Left kidney (tissue), 1 donor: ENCODE measurements at regions not wholly inside any gene's neighbourhood (a gene's known extent, or its start where the extent isn't known, plus 50 kb on each side); places are given as distances from the start of the nearest gene placed in this dataset.
"Not testable (repeated sequence)": the region's sequence is repeated elsewhere in the genome, so short reads cannot be mapped to it uniquely, and the experiment has no call there.

Source experiments
- DNase-seq: peaks from one replicate; pipeline ENCODE4 v3.0.0-alpha.2; 2013

- no peak for DNase-seq
Measured at GRCh38 chr5:30368064-30368463, 825.4 kb upstream of the CDH6 start.

DNA sequence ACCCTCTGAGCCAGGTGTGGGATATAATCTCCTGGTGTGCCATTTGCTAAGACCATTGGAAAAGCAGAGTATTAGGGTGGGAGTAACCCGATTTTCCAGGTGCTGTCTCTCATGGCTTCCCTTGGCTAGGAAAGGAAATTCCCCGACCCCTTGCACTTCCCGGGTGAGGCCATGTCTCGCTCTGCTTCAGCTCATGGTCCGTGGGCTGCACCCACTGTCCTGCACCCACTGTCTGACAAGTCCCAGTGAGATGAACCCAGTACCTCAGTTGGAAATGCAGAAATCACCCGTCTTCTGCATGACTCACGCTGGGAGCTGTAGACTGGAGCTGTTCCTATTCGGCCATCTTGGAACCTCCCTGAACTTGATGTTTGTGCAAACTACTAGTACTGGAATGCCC, 828.5 kb upstream of the CDH6 start:
- not testable (repeated sequence) for DNase-seq

DNA sequence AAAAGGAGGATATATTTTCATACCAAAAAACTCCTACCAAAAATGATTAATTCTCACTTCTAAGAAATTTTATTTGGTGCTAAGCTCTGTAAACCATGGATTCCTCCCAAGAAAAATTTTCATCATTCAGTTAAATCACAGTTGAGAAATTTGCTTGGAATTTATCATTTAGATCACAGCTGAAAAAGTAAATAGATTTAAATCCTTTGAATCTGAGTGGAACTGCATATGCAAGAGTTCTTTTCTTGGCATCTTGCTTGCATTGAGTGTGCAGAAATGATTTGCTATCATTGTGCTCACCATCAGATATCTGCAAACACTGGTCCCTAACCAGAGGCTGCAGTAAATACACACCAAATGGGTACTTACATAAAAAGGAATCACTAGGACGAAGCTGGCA, 836.1 kb upstream of the CDH6 start:
- DNase-seq: no peak

DNA sequence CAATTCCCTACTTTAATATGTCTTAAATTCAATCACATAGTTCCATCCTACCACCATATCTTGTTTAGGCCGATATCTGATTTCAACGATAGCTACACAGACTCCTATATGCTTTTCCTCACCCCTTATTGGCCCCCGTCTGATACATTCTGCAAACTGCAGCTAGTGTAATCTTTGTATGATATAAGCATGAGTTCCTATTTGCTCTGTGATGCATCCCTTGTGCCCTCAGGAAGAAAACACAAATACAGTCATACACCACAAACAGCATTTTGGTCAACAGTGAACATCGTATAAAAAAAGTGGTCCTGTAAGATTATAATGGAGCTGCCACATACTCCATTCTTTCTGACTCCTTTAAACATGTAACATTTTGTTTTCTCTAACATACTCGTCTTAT, 837.8 kb upstream of the CDH6 start:
- no peak for DNase-seq

GRCh38 chr5:30347858-30348257, 845.6 kb upstream of the CDH6 start:
- DNase-seq: no peak

GRCh38 chr5:30345539-30346345, 847.7 kb upstream of the CDH6 start:
- not testable (repeated sequence) for DNase-seq

GRCh38 chr5:30343707-30344106, 849.8 kb upstream of the CDH6 start:
- no peak for DNase-seq

GRCh38 chr5:30341466-30341865, 852.0 kb upstream of the CDH6 start:
- DNase-seq: no peak

GRCh38 chr5:30337084-30337573, 856.4 kb upstream of the CDH6 start:
- no peak for DNase-seq

DNA sequence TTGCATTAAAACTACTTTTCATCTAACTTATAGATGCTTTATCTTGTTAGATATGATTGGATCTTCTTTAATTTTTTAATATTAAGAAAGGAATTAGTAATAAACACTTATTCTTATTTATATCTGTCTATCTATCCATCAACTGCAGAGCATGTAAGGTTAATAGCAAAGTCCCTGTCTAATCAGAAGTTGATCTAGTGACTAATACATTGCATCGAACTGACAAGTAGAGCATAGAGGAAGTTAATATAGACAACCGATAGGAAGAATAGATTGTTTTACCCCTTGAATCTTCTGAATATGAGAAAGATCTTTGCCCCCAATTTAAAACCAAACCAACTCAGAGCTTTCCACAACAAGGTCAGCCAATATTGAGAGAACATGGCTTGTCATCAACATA, 862.0 kb upstream of the CDH6 start:
- DNase-seq: no peak

GRCh38 chr5:30325795-30326194, 867.7 kb upstream of the CDH6 start:
- DNase-seq: no peak

DNA sequence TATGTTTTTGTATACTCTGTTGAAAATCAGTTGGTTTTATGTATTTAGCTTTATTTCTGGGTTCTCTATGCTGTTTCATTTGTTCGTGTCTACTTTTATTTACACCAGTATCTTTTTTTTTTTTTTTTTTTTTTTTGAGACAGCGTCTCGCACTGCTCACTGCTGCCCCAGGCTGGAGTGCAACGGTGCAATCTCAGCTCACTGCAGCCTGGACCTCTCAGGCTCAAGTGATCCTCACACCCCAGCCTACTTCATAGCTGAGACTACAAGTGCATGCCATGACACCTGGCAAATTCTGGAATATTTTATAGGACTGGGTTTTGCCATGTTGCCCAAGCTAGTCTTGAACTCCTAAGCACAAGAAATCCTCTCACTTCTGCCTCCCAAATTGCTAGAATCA, 869.4 kb upstream of the CDH6 start:
- DNase-seq: no peak

- no peak for DNase-seq
Measured at GRCh38 chr5:30287890-30288289, 905.6 kb upstream of the CDH6 start.

DNA sequence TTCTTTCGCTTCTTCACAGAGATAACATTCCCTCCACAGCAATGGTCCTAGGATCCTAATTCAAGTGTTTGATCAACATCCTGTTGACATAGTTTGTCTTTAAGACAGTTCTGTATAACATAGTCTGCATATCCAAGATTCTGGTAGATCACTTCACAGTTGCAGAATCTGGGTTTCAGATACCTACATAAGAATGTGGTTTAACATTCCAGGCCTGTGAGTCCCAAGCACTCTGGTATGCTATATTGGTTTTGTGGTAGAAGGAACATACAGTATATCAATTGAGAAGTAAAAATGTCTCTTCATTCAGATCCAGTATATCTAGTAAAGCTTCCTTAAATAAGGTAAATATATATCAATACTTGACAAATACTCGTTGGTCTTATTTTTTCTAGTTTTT, 914.2 kb upstream of the CDH6 start:
- no peak for DNase-seq

DNA sequence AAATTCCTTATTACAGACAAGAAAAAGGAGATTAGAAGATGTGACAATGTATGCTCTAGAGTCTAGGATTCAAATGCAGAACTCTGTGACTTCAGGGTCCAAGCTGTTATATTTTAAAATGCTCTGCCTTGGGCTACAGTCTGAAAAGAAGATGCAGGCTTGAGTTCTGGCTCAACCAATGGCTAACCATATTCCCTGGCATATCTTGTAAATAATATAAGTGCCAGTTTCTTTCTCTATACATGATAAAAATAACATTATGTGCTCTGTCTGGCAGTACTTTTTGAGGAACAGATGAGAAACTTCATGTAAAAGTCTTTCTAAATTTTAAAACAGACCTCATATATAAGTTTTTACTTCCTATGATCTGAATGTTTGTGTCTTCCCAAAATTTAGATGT, 926.5 kb upstream of the CDH6 start:
- no peak for DNase-seq

DNA sequence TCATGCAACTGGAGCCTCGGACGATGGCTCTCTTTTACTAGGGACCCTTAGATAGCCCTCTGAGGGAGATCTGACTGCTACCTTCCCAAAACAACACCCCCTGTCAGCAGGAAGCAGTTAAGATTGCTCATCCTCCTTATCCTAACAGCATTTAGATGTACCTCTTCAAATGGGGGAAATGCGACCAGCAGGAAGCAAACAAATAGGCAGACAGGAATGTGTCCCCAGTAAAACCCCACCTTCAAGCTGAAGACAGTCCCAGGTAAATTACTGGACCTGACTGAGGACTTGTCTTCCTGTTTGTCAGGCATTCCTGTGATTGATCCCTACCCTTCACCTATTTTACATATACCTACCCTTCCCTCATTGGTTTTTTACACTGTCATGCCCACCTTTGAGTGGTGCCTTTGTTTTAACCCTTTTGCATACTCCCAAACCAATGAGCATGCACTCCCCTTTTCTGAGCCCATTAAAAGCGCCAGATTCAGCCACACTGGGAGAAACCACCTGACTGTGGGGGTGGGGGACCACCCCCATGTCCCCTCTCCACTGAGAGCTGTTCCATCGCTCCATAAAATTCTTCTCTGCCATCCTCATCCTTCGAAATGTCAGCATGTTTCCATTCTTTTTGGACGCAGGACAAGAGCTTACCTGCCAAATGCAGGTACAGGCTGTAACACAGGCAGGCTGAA, 954.0 kb upstream of the CDH6 start:
- DNase-seq: no peak

GRCh38 chr5:30237189-30237588, 956.3 kb upstream of the CDH6 start:
- DNase-seq: no peak

DNA sequence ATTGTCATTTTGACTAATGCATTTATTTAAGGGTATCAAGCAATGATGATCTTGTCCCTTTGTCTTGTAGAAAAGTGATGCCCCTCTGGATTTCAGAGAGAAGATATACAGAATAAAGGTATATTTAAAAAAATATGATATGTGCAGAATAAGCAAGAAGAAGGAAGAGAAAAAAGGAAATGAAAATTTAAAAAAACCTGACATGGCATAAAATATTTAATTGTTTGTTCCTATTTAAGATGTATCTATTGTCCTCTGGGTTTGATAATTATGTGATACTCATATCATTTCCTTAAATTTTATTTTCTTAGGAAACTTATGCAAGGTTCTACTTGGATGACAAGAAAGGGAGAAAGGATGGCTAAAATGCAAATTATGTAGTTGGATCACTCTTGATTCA, 983.7 kb upstream of the CDH6 start:
- no peak for DNase-seq

DNA sequence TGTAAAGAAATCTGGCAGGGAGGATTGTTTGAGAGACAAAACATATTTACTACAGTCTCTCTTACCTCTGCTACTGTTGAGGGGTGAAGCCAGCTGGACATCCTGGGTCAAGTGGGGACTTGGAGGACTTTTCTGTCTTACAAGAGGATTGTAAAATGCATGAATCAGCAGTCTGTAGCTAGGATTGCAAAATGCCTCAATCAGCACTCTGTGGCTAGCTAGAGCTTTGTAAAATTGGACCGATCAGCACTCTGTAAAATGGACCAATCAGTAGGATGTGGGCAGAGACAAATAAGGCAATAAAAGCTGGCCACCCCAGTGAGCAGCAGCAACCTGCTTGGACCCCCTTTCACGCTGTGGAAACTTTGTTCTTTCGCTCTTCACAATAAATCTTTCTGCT, 995.8 kb upstream of the CDH6 start:
- no peak for DNase-seq

- no peak for DNase-seq
Measured at GRCh38 chr5:30195036-30195435, 998.5 kb upstream of the CDH6 start.

DNA sequence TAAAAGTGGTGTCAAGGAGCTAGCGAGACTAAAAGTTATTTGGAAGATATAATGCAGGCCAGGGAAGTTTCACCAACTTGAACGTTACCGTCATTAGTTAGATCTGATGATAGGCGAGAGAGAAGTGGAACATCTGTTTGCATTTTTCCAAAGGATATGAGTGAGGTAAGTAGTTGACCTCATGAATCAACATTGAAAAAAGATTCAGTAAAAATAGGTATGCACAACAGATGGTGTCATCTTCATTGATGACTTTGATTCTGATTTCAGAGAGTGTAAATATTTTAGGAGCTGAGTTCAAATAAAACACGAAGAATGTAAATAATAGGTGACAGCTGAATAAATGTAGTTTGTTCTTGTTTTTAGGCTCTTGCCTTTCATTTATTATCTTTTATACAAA, 998.9 kb upstream of the CDH6 start:
- DNase-seq: no peak

DNA sequence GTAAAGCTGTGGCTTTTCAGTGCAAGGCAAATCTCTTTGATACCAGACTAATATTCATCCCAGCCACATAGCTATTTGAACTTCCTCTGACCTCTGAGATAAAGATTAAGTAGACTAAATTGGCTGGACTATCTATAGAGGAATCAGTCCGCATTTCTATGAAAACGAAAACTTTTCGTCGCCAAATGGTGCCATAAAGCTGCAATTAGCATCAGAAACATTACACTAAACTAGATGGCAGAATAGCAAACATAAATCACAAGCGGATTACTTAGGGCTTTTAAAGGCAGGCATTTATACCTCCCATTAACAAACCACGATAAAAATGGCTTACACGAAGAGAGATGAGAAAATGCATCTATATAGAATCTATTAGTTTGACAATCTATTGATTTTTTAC, 1009.7 kb upstream of the CDH6 start:
- DNase-seq: no peak

- DNase-seq: no peak
Measured at GRCh38 chr5:30156156-30156555, 1037.3 kb upstream of the CDH6 start.

DNA sequence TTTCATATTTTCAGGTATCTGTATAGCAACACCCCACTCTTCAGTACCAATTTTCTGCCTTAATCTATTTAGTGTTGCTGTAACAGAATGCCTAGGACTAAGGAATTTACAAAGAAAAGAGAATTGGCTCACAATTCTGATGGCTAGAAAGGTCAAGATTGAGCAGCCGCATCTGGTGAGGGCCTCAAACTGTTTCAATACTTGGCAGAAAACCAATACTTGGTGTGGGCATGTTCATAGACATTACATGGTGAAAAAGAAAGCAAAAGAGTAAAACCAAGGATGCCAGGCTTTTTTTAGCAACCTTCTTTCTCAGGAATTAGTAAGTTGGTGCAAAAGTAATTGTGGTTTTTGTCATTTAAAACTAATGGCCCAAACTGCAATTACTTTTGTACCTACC, 1041.1 kb upstream of the CDH6 start:
- no peak for DNase-seq
